ENCODE measurements at regions not wholly inside any gene's neighbourhood (a gene's known extent, or its start where the extent isn't known, plus 50 kb on each side); places are given as distances from the start of the nearest gene placed in this dataset.

DNA sequence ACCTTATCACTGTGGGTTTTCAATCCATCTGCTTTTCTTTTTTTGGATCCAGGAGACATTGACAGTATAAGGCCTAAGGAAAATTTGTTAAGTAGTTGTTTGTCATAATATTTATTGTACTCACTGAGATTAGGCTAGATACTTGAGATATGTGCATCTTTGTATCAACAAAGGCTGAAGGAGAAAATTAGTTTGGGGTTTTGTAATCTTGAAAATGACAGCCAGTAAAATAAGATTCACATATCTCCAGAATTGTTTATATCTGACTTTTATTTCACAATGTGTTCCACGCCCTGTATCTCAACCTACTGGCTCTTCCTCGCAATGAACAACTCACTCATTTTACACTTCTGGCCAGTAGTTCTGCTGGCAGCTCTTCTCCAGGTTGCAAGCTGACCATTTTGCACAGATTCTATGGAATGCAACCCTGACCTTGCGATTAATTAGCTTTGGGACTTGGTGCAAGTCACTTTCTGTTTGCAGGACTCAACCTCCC is 132.7 kb downstream of the GATA3 start:
- no peak for TF ChIP-seq POLR2A (IDR thresholded peaks at IDR 0.05; ENCODE audit: low read length)
- no peak for TF ChIP-seq GATA1 (IDR thresholded peaks at IDR 0.05; ENCODE audit: low read depth, low read length)
